SU-DHL-6 (cell line): ENCODE measurements at regions not wholly inside any gene's neighbourhood (a gene's known extent, or its start where the extent isn't known, plus 50 kb on each side); places are given as distances from the start of the nearest gene placed in this dataset.

ENCODE experiments used
- CTCF ChIP-seq: fragments of 200-600 bp; sonication (generic); IDR thresholded peaks from one replicate; pipeline ENCODE4 v1.5.1; 2017; ENCODE audit warnings: antibody characterized with exemption, mild to moderate bottlenecking, low read length, moderate library complexity; ENCODE audit not compliant: insufficient read depth, poor library complexity, severe bottlenecking
- EZH2phosphoT487 ChIP-seq: fragments of 200-600 bp; sonication (generic), shearing (Covaris generic); conservative IDR thresholded peaks from 2 replicates; pipeline ENCODE4 v1.6.1; 2018; ENCODE audit warnings: mild to moderate bottlenecking, antibody characterized with exemption, low read length, moderate library complexity, mixed read lengths

GRCh38 chr3:177622982-177623617, 425.8 kb upstream of the TBL1XR1 start:
- TF ChIP-seq CTCF (no peak), EZH2phosphoT487 (no peak)
